Thyroid gland (tissue), 4 donors: ENCODE measurements at regions not wholly inside any gene's neighbourhood (a gene's known extent, or its start where the extent isn't known, plus 50 kb on each side); places are given as distances from the start of the nearest gene placed in this dataset.

Source experiments
- DNase-seq, 2 donors: peaks; one replicate each; pipeline ENCODE4 v3.0.0-alpha.2; 2019
- H3K27ac ChIP-seq, 3 donors: fragments of 200-600 bp; sonication (generic); 1 replicate in 2 of 3; 2 replicates in 1 of 3; pipeline ENCODE4 v1.5.1; 2016 to 2019; ENCODE audit warnings: mild to moderate bottlenecking in 1 of 3, moderate library complexity in 1 of 3
- H3K27me3 ChIP-seq: fragments of 200-600 bp; sonication (generic); one replicate; pipeline ENCODE4 v1.5.1; 2019
- H3K36me3 ChIP-seq, 2 donors: fragments of 200-600 bp; sonication (generic); one replicate each; pipeline ENCODE4 v1.5.1; 2016 to 2019
- H3K4me1 ChIP-seq, 2 donors: fragments of 200-600 bp; sonication (generic); one replicate each; pipeline ENCODE4 v1.5.1; 2017 to 2019
- H3K4me3 ChIP-seq, 3 donors: fragments of 200-600 bp; sonication (generic); replicated peaks in 1 of 3; 1 replicate in 2 of 3; 2 replicates in 1 of 3; pipeline ENCODE4 v1.5.1; 2016; ENCODE audit warnings: mild to moderate bottlenecking in 1 of 3
- H3K9me3 ChIP-seq: fragments of 200-600 bp; sonication (generic); one replicate; pipeline ENCODE4 v1.5.1; 2017
- CTCF ChIP-seq, 6 experiments: fragments of 200-600 bp in 3 of 6; fragments of 450-650 bp in 3 of 6; sonication (generic) in 3 of 6; IDR thresholded peaks; one replicate each; pipeline ENCODE4 v1.5.1; 2016 to 2019; ENCODE audit warnings: antibody characterized with exemption in 6 of 6, mild to moderate bottlenecking in 2 of 6, inconsistent platforms in 1 of 6, moderate library complexity in 1 of 6
- POLR2A ChIP-seq, 2 donors: fragments of 450-650 bp; IDR thresholded peaks; one replicate each; pipeline ENCODE4 v1.6.1; 2017; ENCODE audit warnings: antibody characterized with exemption in 2 of 2, mild to moderate bottlenecking in 2 of 2, moderate library complexity in 1 of 2
- WGBS, 2 donors: methylation state at CpG; one replicate each; pipeline ENCODE4 v1.1.5; 2017; 5-methylcytosine and 5-hydroxymethylcytosine counted together
- intact Hi-C: fragments of 100-400 bp; cut with DNase I; formaldehyde crosslinking; loops from one replicate; pipeline ENCODE4 v1.15.1; 2023

GRCh38 chr4:3643518-3644433, 111.6 kb upstream of the LRPAP1 start:
- Histone ChIP-seq H3K9me3 (no peaks in the 10 kb centered on the region), H3K27me3 (no peaks in the 10 kb centered on the region), H3K36me3 (no peaks in the 10 kb centered on the region), H3K4me3 (no peak overlapping the region), H3K27ac (no peak overlapping the region), H3K4me1 (no peaks in the 10 kb centered on the region)
- intact Hi-C loops: no loop called here
- WGBS, 2 donors: 88 to 89% methylated on average over 20 to 23 of the region's 26 CpGs
- DNase-seq: no peak
- TF ChIP-seq CTCF (IDR thresholded peaks at IDR 0.05): no peak
- TF ChIP-seq POLR2A (IDR thresholded peaks at IDR 0.05): no peak

- Histone ChIP-seq H3K27ac (no peak overlapping the region), H3K9me3 (no peaks in the 10 kb centered on the region), H3K4me3 (no peak overlapping the region), H3K4me1 (no peaks in the 10 kb centered on the region), H3K27me3 (no peaks in the 10 kb centered on the region), H3K36me3 (no peaks in the 10 kb centered on the region)
- intact Hi-C loops: no loop called here
- TF ChIP-seq POLR2A (IDR thresholded peaks at IDR 0.05): no peak
- no peak for TF ChIP-seq CTCF (IDR thresholded peaks at IDR 0.05)
- DNase-seq: no peak
- 87 to 92% methylated on average over 6 to 10 of the region's 13 CpGs for WGBS, 2 donors
Observed at GRCh38 chr4:3642806-3643517, 110.7 kb upstream of the LRPAP1 start.

GRCh38 chr4:3642056-3642630, 109.9 kb upstream of the LRPAP1 start:
- WGBS, 2 donors: 95% methylated on average over 66 of the region's 66 CpGs
- no peak overlapping the region for H3K4me3 ChIP-seq
- H3K9me3 ChIP-seq: no peaks in the 10 kb centered on the region
- no peaks in the 10 kb centered on the region for H3K4me1 ChIP-seq
- no peak for DNase-seq
- TF ChIP-seq CTCF (IDR thresholded peaks at IDR 0.05): no peak
- TF ChIP-seq POLR2A (IDR thresholded peaks at IDR 0.05): no peak
- no peaks in the 10 kb centered on the region for H3K36me3 ChIP-seq
- H3K27ac ChIP-seq: no peak overlapping the region
- H3K27me3 ChIP-seq: no peaks in the 10 kb centered on the region
- intact Hi-C loops: no loop called here

- no peak for DNase-seq
- Histone ChIP-seq H3K4me1 (no peaks in the 10 kb centered on the region), H3K9me3 (no peaks in the 10 kb centered on the region), H3K4me3 (no peak overlapping the region), H3K27ac (no peak overlapping the region), H3K36me3 (no peaks in the 10 kb centered on the region), H3K27me3 (no peaks in the 10 kb centered on the region)
- 85 to 87% methylated on average over 12 of the region's 12 CpGs for WGBS, 2 donors
- TF ChIP-seq POLR2A (IDR thresholded peaks at IDR 0.05) (no peak), CTCF (IDR thresholded peaks at IDR 0.05) (no peak)
- intact Hi-C loops: no loop called here
Observed at GRCh38 chr4:3641501-3641900, 109.3 kb upstream of the LRPAP1 start.

GRCh38 chr4:3640587-3640962, 108.4 kb upstream of the LRPAP1 start:
- 65 to 68% methylated on average over 15 of the region's 15 CpGs for WGBS, 2 donors
- Histone ChIP-seq H3K9me3 (no peaks in the 10 kb centered on the region), H3K4me1 (no peaks in the 10 kb centered on the region), H3K4me3 (no peak overlapping the region), H3K36me3 (no peaks in the 10 kb centered on the region), H3K27ac (no peak overlapping the region), H3K27me3 (no peaks in the 10 kb centered on the region)
- TF ChIP-seq CTCF (IDR thresholded peaks at IDR 0.05): no peak
- no peak for DNase-seq
- intact Hi-C loops: no loop called here
